DOHH2 (cell line): ENCODE measurements at regions not wholly inside any gene's neighbourhood (a gene's known extent, or its start where the extent isn't known, plus 50 kb on each side); places are given as distances from the start of the nearest gene placed in this dataset.

Experiments
- H3F3A ChIP-seq: fragments of 200-600 bp; sonication (generic), shearing (Covaris generic); 2 replicates; pipeline ENCODE4 v1.6.0; 2016; ENCODE audit warnings: antibody characterized with exemption, mild to moderate bottlenecking; ENCODE audit not compliant: control insufficient read depth, insufficient read depth
- H3K27ac ChIP-seq: fragments of 200-600 bp; sonication (generic); 2 replicates; pipeline ENCODE4 v1.5.1; 2014; ENCODE audit warnings: low read depth, mild to moderate bottlenecking, low read length, moderate library complexity
- H3K27me3 ChIP-seq: fragments of 200-600 bp; sonication (generic); 2 replicates; pipeline ENCODE4 v1.6.1; 2014; ENCODE audit warnings: mild to moderate bottlenecking, low read length, mixed read lengths; ENCODE audit not compliant: control insufficient read depth
- H3K36me3 ChIP-seq: fragments of 200-600 bp; sonication (generic); 2 replicates; pipeline ENCODE4 v1.6.1; 2014; ENCODE audit warnings: mild to moderate bottlenecking, low read length, moderate library complexity, mixed read lengths; ENCODE audit not compliant: control insufficient read depth
- H3K4me1 ChIP-seq: fragments of 200-600 bp; sonication (generic); 2 replicates; pipeline ENCODE4 v1.6.1; 2014; ENCODE audit warnings: mild to moderate bottlenecking, low read length, mixed read lengths; ENCODE audit not compliant: control insufficient read depth
- H3K4me2 ChIP-seq: fragments of 200-600 bp; sonication (generic); 2 replicates; pipeline ENCODE4 v1.6.0; 2014; ENCODE audit warnings: mild to moderate bottlenecking, low read length, moderate library complexity
- H3K4me3 ChIP-seq: fragments of 200-600 bp; sonication (generic); 2 replicates; pipeline ENCODE4 v1.5.1; 2014; ENCODE audit warnings: mild to moderate bottlenecking, low read length, mixed read lengths
- H3K79me2 ChIP-seq: fragments of 200-600 bp; sonication (generic); 2 replicates; pipeline ENCODE4 v1.6.1; 2014; ENCODE audit warnings: mild to moderate bottlenecking, low read length, mixed read lengths; ENCODE audit not compliant: control insufficient read depth
- H3K9me2 ChIP-seq: fragments of 200-600 bp; sonication (generic); replicated peaks from 2 replicates; pipeline ENCODE4 v1.6.1; 2014; ENCODE audit warnings: mild to moderate bottlenecking, low read length, mixed read lengths; ENCODE audit not compliant: control insufficient read depth
- H3K9me3 ChIP-seq: fragments of 200-600 bp; sonication (generic); 2 replicates; pipeline ENCODE4 v1.6.1; 2014; ENCODE audit warnings: antibody characterized with exemption, low read length, mixed read lengths; ENCODE audit not compliant: control insufficient read depth, insufficient read depth
- H4K20me1 ChIP-seq: fragments of 200-600 bp; sonication (generic); 2 replicates; pipeline ENCODE4 v1.6.0; 2014; ENCODE audit warnings: low read depth, mild to moderate bottlenecking, antibody characterized with exemption, low read length, moderate library complexity; ENCODE audit not compliant: control insufficient read depth, insufficient read depth
- CTCF ChIP-seq: fragments of 200-600 bp; sonication (generic); IDR thresholded peaks from one replicate; pipeline ENCODE4 v1.5.1; 2014; ENCODE audit warnings: antibody characterized with exemption, mild to moderate bottlenecking, low read depth, low read length; ENCODE audit not compliant: poor library complexity, severe bottlenecking
- EZH2phosphoT487 ChIP-seq: fragments of 200-600 bp; sonication (generic); IDR thresholded peaks from 2 replicates; pipeline ENCODE4 v1.6.1; 2017; ENCODE audit warnings: borderline replicate concordance, mild to moderate bottlenecking, antibody characterized with exemption, low read length, moderate library complexity, mixed read lengths

GRCh38 chr12:125314051-125314755, 249.0 kb downstream of the AACS start:
- no peaks in the 10 kb centered on the region for H3F3A ChIP-seq
- no peaks in the 10 kb centered on the region for H3K36me3 ChIP-seq

GRCh38 chr12:125315771-125316170, 250.5 kb downstream of the AACS start:
- Histone ChIP-seq H3K9me2 (no peaks in the 10 kb centered on the region), H3K9me3 (no peaks in the 10 kb centered on the region), H3K4me1 (no peaks in the 10 kb centered on the region), H3K79me2 (no peaks in the 10 kb centered on the region), H3K36me3 (no peaks in the 10 kb centered on the region), H3F3A (no peaks in the 10 kb centered on the region), H3K27ac (no peak overlapping the region), H3K27me3 (no peaks in the 10 kb centered on the region), H4K20me1 (no peaks in the 10 kb centered on the region), H3K4me2 (no peak overlapping the region), H3K4me3 (no peak overlapping the region)
- TF ChIP-seq EZH2phosphoT487 (no peak), CTCF (no peak)

More at GRCh38 chr12:125314051-125314755, 249.0 kb downstream of the AACS start:
- H3K79me2 ChIP-seq, result no peaks in the 10 kb centered on the region
- no peak overlapping the region for H3K4me3 ChIP-seq
- no peaks in the 10 kb centered on the region for H3K27me3 ChIP-seq
- no peaks in the 10 kb centered on the region for H3K4me1 ChIP-seq
- no peaks in the 10 kb centered on the region for H3K9me2 ChIP-seq
- TF ChIP-seq CTCF (no peak), EZH2phosphoT487 (no peak)
- H4K20me1 ChIP-seq, result no peaks in the 10 kb centered on the region
- no peak overlapping the region for H3K4me2 ChIP-seq
- H3K9me3 ChIP-seq, result no peaks in the 10 kb centered on the region
- no peak overlapping the region for H3K27ac ChIP-seq

DNA sequence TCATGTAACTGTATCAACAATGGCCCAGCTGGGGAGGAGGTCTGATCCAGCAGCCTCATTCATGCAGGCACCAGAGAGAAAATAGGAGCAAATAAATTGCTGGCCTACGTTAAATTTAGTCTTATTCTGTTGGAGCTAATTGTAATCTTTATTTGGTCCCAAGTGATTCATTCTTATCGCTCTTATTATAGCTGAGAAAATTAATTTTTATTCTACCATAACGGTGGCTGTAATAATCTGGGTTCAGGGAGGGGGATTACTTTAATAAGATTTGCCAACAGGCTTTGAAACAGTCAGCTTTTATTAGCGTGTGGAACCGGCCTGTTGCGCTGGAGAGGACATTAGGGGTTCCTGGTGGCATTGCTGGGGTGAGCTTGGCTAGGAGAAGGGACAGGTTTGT, 254.9 kb downstream of the AACS start:
- Histone ChIP-seq H3K79me2 (no peaks in the 10 kb centered on the region), H3K4me3 (no peak overlapping the region), H4K20me1 (no peaks in the 10 kb centered on the region), H3K36me3 (no peaks in the 10 kb centered on the region), H3F3A (no peaks in the 10 kb centered on the region), H3K4me1 (no peaks in the 10 kb centered on the region), H3K27me3 (no peaks in the 10 kb centered on the region), H3K4me2 (no peak overlapping the region), H3K9me2 (no peaks in the 10 kb centered on the region), H3K27ac (no peak overlapping the region), H3K9me3 (no peaks in the 10 kb centered on the region)
- TF ChIP-seq CTCF (no peak), EZH2phosphoT487 (no peak)
